Midbrain (tissue), 1 donor: ENCODE measurements at regions not wholly inside any gene's neighbourhood (a gene's known extent, or its start where the extent isn't known, plus 50 kb on each side); places are given as distances from the start of the nearest gene placed in this dataset.

Experiments used
- DNase-seq: peaks from one replicate; lab custom pipeline; 2025; lab: John Stamatoyannopoulos, UW

DNA sequence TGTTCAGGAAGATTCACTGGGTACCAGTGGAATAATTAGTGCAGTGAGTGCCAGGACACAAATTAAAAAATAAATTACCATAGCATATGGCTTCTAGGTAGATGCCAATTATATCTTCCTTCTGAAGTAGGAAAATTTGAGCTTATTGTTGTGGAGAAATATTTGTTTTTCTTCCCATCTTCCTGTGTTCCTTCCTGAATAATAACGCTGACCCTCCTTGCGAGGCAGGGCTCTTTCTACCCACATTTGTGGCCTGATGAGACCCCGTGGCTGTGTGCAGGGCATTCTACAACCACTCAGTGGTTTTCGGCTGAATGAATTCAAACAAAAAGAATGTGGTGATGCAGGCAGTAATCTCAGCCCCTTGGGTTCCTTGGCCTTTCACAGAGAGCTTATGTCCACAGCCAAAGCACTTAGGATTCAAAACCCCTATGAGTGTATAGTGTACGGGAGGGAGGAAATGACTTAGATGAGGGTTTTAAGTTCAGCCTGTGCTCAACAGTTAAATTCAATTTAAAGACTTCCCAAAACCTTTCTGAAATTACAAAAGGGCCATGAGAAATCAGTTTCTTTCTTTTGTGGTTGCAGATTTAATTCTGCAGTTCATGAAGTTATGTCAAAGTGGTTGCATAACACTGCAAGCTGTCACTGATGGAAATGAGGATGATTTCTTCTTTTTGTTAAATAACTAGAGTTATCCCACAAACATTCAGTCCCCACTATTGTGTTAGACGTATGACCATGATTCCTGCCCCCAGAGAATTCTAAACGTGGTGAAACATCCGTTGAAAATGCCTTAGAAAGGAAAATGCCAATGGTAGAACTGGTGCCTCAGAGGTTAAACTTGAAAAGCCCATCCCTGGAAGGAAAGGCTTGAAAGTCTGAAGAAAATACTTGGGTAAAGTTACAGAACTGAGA is 255.3 kb downstream of the FZD1 start:
- no peak for DNase-seq

DNA sequence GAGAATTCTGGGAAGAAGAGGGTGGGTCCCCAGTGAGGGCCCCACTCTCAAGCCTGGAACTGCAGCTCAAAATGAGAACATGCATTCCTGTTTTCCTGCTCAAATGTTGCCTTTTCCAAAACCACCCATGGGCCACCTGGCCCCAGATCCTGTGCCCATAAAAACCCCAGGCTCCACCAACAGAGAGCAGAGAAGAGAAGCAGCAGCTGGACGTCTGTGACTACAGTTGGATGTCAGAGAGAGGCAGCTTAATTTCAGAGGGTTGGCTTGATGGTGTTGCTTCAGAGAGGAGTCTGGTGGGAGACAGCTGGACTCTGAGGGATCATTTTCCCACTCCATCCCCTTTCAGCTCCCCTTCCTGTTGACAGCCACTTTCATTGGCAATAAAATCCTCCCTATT is 256.4 kb downstream of the FZD1 start:
- no peak for DNase-seq

GRCh38 chr7:91526404-91526803 is 262.2 kb downstream of the FZD1 start:
- no peak for DNase-seq

- DNase-seq = no peak
Observed at GRCh38 chr7:91527460-91527859, 263.2 kb downstream of the FZD1 start.

- DNase-seq = no peak
Observed at GRCh38 chr7:91533996-91534395, 269.8 kb downstream of the FZD1 start.

- DNase-seq = no peak
Observed at GRCh38 chr7:91537260-91538152, 273.3 kb downstream of the FZD1 start.

- no peak for DNase-seq
Observed at GRCh38 chr7:91541641-91542040, 277.4 kb downstream of the FZD1 start.

GRCh38 chr7:91543646-91544045 is 279.4 kb downstream of the FZD1 start:
- no peak for DNase-seq

- DNase-seq = no peak
Observed at GRCh38 chr7:91549878-91550277, 285.6 kb downstream of the FZD1 start.

- DNase-seq = no peak
Observed at GRCh38 chr7:91550931-91551330, 286.7 kb downstream of the FZD1 start.

GRCh38 chr7:91551377-91552175 is 287.3 kb downstream of the FZD1 start:
- no peak for DNase-seq

DNA sequence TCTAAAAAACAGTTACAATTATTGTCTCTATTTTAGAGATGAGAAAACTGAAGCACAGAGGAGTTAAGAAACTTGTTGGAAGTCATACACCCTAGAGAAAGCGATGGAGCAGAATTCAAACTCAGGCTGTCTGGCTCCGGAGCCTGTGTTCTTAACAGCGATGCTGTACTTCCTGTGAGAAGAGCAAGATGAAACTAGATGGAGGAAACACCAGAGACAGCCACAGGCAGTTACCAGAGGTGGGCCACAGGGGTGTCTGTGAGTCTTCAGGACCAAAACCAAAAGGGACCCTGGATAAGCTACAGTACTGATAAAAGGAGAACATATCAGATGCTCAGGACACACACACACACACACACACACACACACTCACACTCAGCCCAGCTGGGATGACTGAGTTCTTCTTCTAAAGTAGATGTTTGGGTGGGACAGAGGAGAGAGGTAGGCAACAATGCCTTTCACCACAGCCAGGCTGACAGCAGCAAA is 289.2 kb downstream of the FZD1 start:
- no peak for DNase-seq

DNA sequence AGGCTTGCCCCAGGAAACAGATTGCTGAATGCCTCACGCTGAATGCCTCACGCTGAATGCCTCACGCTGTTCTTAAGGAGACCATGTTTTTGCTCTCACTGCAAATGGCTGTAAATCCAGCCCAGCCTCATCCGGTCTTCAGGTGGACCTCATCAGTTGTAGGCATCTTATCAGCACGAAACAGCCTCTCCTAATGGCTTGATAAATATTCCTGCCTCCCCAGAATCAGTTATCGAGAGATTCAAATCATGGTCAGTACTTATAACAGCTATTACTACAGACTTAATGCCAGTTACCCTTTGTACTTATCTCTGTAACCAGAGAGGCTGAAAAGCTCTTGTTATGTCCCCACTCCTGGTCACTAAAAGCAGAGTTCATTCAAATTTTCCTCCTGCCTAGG is 290.6 kb downstream of the FZD1 start:
- DNase-seq = no peak

DNA sequence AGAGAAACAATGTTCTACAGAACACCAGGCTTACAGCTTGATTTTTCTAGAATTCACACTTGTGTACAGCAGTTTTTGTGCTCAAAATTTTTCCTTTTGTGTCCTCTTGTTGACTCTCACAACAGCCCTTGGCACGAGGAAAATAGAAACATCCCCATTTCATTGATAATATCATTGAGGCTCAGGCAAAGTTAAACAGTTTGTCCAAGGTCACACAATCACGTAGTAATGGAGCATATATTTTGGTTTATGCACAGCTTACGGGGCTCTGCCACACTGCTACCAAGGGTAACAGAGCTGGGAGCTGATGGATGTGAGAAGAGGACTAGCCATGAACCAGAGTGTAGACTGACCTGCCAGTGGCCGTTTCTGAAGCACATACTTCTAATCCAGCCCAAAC is 292.0 kb downstream of the FZD1 start:
- DNase-seq = no peak

DNA sequence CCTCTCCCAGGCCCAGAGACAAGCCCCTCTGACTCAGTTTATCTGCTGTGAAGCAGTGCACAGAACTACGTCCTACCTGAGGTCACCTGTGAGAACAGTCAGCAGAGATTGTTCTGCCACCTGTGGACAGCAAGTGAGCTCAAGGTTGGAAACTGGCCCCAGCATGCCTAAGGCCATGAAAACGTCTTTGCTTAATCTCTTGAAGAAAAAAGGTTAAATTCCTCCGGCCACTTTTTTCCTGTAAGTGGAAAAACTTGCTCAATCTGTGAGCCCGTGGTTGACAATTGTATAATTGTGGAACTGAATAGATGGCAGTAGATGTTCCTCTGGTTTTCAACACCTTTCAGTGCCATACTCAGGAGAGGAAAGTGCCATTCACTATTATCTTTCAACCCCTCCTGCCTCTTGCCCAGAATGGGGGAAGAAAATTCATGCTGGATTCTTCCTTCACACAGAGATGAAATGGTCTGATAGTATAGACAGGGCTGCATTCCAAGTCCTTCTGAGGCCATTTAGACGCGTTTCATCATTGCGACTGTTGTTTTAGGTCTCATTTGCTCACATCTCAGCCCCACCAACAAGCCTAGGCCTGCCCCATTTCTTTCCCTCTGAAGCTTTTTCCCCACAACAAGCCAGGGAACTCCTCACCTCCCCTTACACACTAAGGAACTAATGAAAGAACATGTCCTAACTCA is 292.9 kb downstream of the FZD1 start:
- DNase-seq = no peak

DNA sequence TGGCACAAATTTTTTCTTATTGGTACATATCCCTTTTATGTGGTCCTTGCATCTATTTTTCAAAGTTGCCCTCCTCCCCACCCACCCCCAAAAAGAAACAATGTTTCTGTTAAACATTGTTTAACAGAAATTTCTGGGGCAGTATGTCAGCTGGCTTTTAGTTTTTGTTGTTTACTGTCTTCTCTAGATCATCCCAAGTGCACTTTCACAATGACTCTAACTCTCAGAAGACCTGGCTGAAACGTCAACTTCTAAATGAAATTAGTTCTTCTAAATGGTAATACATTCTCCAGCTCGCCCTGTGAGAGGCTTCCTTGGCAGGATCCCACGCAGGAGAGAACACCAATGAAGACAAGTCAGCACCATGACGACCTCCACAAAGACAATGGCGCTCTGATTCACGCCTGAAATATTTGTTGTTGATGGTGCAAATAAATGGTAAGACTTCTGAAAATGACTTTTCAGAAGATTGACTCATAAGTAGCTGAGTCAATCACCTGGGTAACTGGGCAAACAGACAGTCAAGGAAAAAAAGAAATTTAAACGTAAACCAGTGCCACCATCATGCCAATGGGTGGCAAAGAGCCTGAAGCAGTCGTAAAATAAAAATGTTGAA is 293.7 kb downstream of the FZD1 start:
- DNase-seq = no peak

DNA sequence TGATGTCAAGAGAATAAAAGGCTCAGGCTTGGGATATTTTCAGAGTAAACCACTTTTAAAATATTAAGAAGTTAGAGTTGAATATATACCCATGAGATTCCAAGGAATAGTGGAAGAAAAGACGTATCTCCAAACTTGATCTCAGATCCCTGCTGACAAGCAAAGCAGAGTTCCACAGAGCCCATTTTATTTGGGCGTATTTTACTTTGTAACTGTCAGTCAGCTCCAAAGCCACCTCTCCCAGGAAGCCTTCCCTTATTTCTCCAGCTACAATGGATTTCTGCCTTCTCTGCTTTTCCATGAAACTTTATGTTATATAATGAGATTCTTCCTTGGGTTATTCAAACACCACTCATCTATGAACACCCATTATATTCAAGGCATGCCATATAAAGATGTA is 295.7 kb downstream of the FZD1 start:
- no peak for DNase-seq

DNA sequence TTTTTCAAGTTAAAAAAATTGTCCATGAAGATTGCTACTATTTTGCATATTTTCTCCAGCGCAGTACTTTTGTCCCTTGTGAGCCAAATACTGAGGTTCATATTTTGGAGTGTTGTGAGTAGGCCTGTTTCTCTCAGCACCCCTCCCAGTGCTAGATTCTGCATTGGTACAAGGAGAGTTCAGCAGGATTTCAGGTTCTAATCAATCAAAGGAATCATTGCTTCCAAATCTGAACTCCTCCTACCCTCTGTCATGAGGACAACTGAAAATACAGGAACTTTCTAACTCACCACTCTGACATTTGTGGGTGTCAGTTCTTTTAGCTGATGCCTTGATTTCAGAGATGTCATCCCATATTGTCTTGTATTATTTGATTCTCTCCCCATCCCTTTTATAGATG is 299.9 kb downstream of the FZD1 start:
- DNase-seq = no peak

DNA sequence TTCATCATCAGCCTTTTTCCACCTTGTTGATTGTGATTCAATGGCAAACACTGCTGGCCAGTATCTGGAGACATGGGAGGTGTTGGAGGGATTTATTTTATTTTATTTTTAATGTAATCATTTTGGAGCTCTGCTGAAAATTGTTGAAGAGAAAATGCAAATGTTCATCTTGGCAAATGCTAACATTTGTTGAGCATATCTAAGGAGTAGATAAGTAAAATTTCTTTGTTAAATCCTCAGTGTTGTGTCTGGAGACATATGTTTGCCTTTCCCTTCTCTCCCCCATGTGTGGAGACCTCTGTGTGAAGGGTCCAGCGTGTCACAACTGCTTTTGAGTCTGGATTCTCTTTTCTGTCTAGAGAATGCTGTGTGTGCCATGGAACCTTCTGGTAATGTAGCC is 300.3 kb downstream of the FZD1 start:
- no peak for DNase-seq

GRCh38 chr7:91565499-91566401 is 301.5 kb downstream of the FZD1 start:
- DNase-seq = peak; percentile 31
